ENCODE measurements at regions not wholly inside any gene's neighbourhood (a gene's known extent, or its start where the extent isn't known, plus 50 kb on each side); places are given as distances from the start of the nearest gene placed in this dataset.

GRCh38 chr5:58148254-58148775 is 311.6 kb downstream of the PLK2 start:
- no peak for DNase-seq (ENCODE audit: low spot score)
- Histone ChIP-seq H2AFZ (ENCODE audit: low read length) (no peak overlapping the region), H3K23ac (ENCODE audit: low read depth, low read length, poor library complexity) (no peak overlapping the region), H3K4me2 (ENCODE audit: insufficient read depth, low read length, poor library complexity, severe bottlenecking) (no peak overlapping the region), H3K9ac (ENCODE audit: low read depth, low read length, poor library complexity) (no peak overlapping the region), H3K9me3 (replicated peaks in 1 of 2; ENCODE audit: control insufficient read depth in 2 of 2, insufficient read depth in 1 of 2, low read depth in 1 of 2, low read length in 2 of 2) (no peaks in the 10 kb centered on the region), H2BK120ac (ENCODE audit: low read depth, low read length) (no peak overlapping the region), H2BK5ac (ENCODE audit: low read length) (no peak overlapping the region), H2AK5ac (ENCODE audit: low read depth, low read length) (no peak overlapping the region), H3K79me1 (ENCODE audit: low read depth, low read length) (no peaks in the 10 kb centered on the region), H3K27me3 (ENCODE audit: control insufficient read depth in 3 of 3, insufficient read depth in 3 of 3, low read depth in 1 of 3, low read length in 3 of 3) (no peaks in the 10 kb centered on the region), H3K18ac (ENCODE audit: low read length) (no peak overlapping the region), H3K14ac (ENCODE audit: low read length) (no peak overlapping the region), H2BK12ac (ENCODE audit: low read length) (no peak overlapping the region), H3K4ac (ENCODE audit: low read length) (no peak overlapping the region), H4K8ac (ENCODE audit: low read depth, low read length) (no peak overlapping the region), H3K4me3 (ENCODE audit: low read length in 2 of 2) (no peak overlapping the region), H3K4me1 (ENCODE audit: control insufficient read depth in 2 of 2, insufficient read depth in 1 of 2, low read depth in 1 of 2, low read length in 2 of 2) (no peaks in the 10 kb centered on the region), H3K36me3 (replicated peaks in 1 of 2; ENCODE audit: control insufficient read depth in 2 of 2, insufficient read depth in 2 of 2, low read length in 2 of 2) (no peaks in the 10 kb centered on the region), H2BK15ac (ENCODE audit: low read length) (no peak overlapping the region), H3K27ac (replicated peaks; ENCODE audit: low read length) (no peak overlapping the region), H4K91ac (ENCODE audit: low read depth, low read length, poor library complexity) (no peak overlapping the region)

DNA sequence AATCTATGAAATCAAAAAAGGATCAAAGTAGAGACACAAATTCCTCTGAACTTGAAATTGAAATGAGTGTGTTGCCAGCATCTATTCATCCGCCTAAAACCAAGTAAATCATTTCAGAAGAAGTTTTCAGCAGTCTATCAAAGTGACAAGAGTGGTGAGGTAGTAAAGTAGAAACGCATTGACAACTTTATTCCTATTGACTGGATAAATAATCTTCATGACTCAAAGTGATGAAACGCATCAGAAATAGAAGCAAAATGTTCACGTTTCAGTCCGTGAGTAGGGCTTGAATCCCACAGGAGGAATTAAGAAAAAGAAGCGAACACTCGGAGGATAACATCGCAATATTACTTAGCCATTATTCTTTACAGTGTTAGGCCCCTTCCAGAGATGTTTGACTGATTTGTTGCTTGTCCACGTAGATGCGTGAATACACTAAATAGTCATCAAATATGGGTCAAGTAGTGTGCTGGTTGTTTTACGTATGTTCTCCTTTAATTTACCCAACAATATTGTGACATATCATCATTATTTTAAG is 314.4 kb downstream of the PLK2 start:
- no peaks in the 10 kb centered on the region for H3K4me1 ChIP-seq (ENCODE audit: control insufficient read depth in 2 of 2, insufficient read depth in 1 of 2, low read depth in 1 of 2, low read length in 2 of 2)
- H3K27me3 ChIP-seq (ENCODE audit: control insufficient read depth in 3 of 3, insufficient read depth in 3 of 3, low read depth in 1 of 3, low read length in 3 of 3) = no peaks in the 10 kb centered on the region
- no peak overlapping the region for H2AK5ac ChIP-seq (ENCODE audit: low read depth, low read length)
- H3K18ac ChIP-seq (ENCODE audit: low read length) = no peak overlapping the region
- no peak overlapping the region for H2BK120ac ChIP-seq (ENCODE audit: low read depth, low read length)
- H3K4me3 ChIP-seq (ENCODE audit: low read length in 2 of 2) = no peak overlapping the region
- no peak overlapping the region for H3K23ac ChIP-seq (ENCODE audit: low read depth, low read length, poor library complexity)
- WGBS, 2 donors (ENCODE audit: extremely low coverage in 2 of 2, insufficient read length in 2 of 2, insufficient replicate concordance in 1 of 2) = no CpG with 5 or more reads among the region's 11 CpGs
- no peak overlapping the region for H2BK15ac ChIP-seq (ENCODE audit: low read length)
- H4K8ac ChIP-seq (ENCODE audit: low read depth, low read length) = no peak overlapping the region
- H3K4ac ChIP-seq (ENCODE audit: low read length) = no peak overlapping the region
- no peak overlapping the region for H3K27ac ChIP-seq (replicated peaks; ENCODE audit: low read length)
- H2AFZ ChIP-seq (ENCODE audit: low read length) = no peak overlapping the region
- H3K36me3 ChIP-seq (replicated peaks in 1 of 2; ENCODE audit: control insufficient read depth in 2 of 2, insufficient read depth in 2 of 2, low read length in 2 of 2) = no peaks in the 10 kb centered on the region
- H3K4me2 ChIP-seq (ENCODE audit: insufficient read depth, low read length, poor library complexity, severe bottlenecking) = no peak overlapping the region
- no peak overlapping the region for H4K91ac ChIP-seq (ENCODE audit: low read depth, low read length, poor library complexity)
- no peak overlapping the region for H3K14ac ChIP-seq (ENCODE audit: low read length)
- DNase-seq (ENCODE audit: low spot score) = no peak
- no peak overlapping the region for H2BK12ac ChIP-seq (ENCODE audit: low read length)
- H2BK5ac ChIP-seq (ENCODE audit: low read length) = no peak overlapping the region
- H3K79me1 ChIP-seq (ENCODE audit: low read depth, low read length) = no peaks in the 10 kb centered on the region
- no peak overlapping the region for H3K9ac ChIP-seq (ENCODE audit: low read depth, low read length, poor library complexity)
- H3K9me3 ChIP-seq (replicated peaks in 1 of 2; ENCODE audit: control insufficient read depth in 2 of 2, insufficient read depth in 1 of 2, low read depth in 1 of 2, low read length in 2 of 2) = no peaks in the 10 kb centered on the region

DNA sequence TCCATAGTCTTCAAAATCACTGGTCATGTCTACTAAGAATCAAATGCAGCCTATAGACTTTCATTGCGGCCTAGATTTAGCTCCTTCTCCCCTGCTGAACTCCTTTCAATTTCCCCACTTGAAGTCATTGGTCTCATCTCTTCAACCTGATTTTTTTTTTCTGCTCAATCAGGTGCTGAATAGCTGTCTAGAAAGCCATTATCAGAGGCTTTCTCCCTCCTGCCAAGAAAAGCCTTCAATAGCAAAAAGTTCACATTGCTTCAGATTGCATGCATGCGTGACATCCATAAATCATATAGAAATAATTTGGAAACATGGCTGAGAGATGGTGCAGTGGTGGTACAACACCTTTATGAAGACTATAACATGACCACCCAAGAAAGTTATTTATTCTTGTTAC is 316.2 kb downstream of the PLK2 start:
- WGBS, 2 donors (ENCODE audit: extremely low coverage in 2 of 2, insufficient read length in 2 of 2, insufficient replicate concordance in 1 of 2) = no CpG with 5 or more reads among the region's 2 CpGs
- H3K18ac ChIP-seq (ENCODE audit: low read length) = no peak overlapping the region
- no peak for DNase-seq (ENCODE audit: low spot score)
- H3K79me1 ChIP-seq (ENCODE audit: low read depth, low read length) = no peaks in the 10 kb centered on the region
- no peak overlapping the region for H3K4me2 ChIP-seq (ENCODE audit: insufficient read depth, low read length, poor library complexity, severe bottlenecking)
- no peak overlapping the region for H3K14ac ChIP-seq (ENCODE audit: low read length)
- H3K9me3 ChIP-seq (replicated peaks in 1 of 2; ENCODE audit: control insufficient read depth in 2 of 2, insufficient read depth in 1 of 2, low read depth in 1 of 2, low read length in 2 of 2) = no peaks in the 10 kb centered on the region
- H3K4ac ChIP-seq (ENCODE audit: low read length) = no peak overlapping the region
- H3K36me3 ChIP-seq (replicated peaks in 1 of 2; ENCODE audit: control insufficient read depth in 2 of 2, insufficient read depth in 2 of 2, low read length in 2 of 2) = no peaks in the 10 kb centered on the region
- no peak overlapping the region for H2BK15ac ChIP-seq (ENCODE audit: low read length)
- no peak overlapping the region for H4K8ac ChIP-seq (ENCODE audit: low read depth, low read length)
- no peak overlapping the region for H3K9ac ChIP-seq (ENCODE audit: low read depth, low read length, poor library complexity)
- H2BK5ac ChIP-seq (ENCODE audit: low read length) = no peak overlapping the region
- no peaks in the 10 kb centered on the region for H3K4me1 ChIP-seq (ENCODE audit: control insufficient read depth in 2 of 2, insufficient read depth in 1 of 2, low read depth in 1 of 2, low read length in 2 of 2)
- no peak overlapping the region for H4K91ac ChIP-seq (ENCODE audit: low read depth, low read length, poor library complexity)
- H2AFZ ChIP-seq (ENCODE audit: low read length) = no peak overlapping the region
- H3K23ac ChIP-seq (ENCODE audit: low read depth, low read length, poor library complexity) = no peak overlapping the region
- no peak overlapping the region for H2BK120ac ChIP-seq (ENCODE audit: low read depth, low read length)
- no peak overlapping the region for H2BK12ac ChIP-seq (ENCODE audit: low read length)
- no peaks in the 10 kb centered on the region for H3K27me3 ChIP-seq (ENCODE audit: control insufficient read depth in 3 of 3, insufficient read depth in 3 of 3, low read depth in 1 of 3, low read length in 3 of 3)
- no peak overlapping the region for H3K27ac ChIP-seq (replicated peaks; ENCODE audit: low read length)
- H3K4me3 ChIP-seq (ENCODE audit: low read length in 2 of 2) = no peak overlapping the region
- H2AK5ac ChIP-seq (ENCODE audit: low read depth, low read length) = no peak overlapping the region

DNA sequence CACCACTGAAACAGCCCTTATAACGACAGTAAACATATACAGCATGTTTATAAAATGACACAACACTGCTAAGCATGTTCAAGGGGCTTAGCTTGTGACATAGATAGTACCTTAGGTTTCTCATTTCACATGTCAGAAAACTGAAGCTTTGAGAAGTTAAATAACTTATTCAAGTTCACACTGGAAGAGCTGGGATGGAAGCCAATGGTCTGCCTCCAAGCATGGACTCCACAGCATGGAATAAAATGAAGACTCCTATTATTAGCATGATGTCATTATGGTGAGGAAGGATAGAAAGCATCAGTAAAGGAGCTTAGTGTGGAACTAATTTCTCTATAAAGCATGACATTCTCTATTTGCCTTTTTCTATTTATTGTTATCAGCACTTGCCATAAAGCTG is 316.7 kb downstream of the PLK2 start:
- H3K9me3 ChIP-seq (replicated peaks in 1 of 2; ENCODE audit: control insufficient read depth in 2 of 2, insufficient read depth in 1 of 2, low read depth in 1 of 2, low read length in 2 of 2) = no peaks in the 10 kb centered on the region
- no peak overlapping the region for H2BK120ac ChIP-seq (ENCODE audit: low read depth, low read length)
- no peak overlapping the region for H3K23ac ChIP-seq (ENCODE audit: low read depth, low read length, poor library complexity)
- H3K27me3 ChIP-seq (ENCODE audit: control insufficient read depth in 3 of 3, insufficient read depth in 3 of 3, low read depth in 1 of 3, low read length in 3 of 3) = no peaks in the 10 kb centered on the region
- no peak overlapping the region for H3K4me2 ChIP-seq (ENCODE audit: insufficient read depth, low read length, poor library complexity, severe bottlenecking)
- WGBS, 2 donors (ENCODE audit: extremely low coverage in 2 of 2, insufficient read length in 2 of 2, insufficient replicate concordance in 1 of 2) = no CpG with 5 or more reads among the region's 1 CpG
- no peak overlapping the region for H2AK5ac ChIP-seq (ENCODE audit: low read depth, low read length)
- H3K36me3 ChIP-seq (replicated peaks in 1 of 2; ENCODE audit: control insufficient read depth in 2 of 2, insufficient read depth in 2 of 2, low read length in 2 of 2) = no peaks in the 10 kb centered on the region
- no peak overlapping the region for H2AFZ ChIP-seq (ENCODE audit: low read length)
- no peaks in the 10 kb centered on the region for H3K79me1 ChIP-seq (ENCODE audit: low read depth, low read length)
- H3K4me1 ChIP-seq (ENCODE audit: control insufficient read depth in 2 of 2, insufficient read depth in 1 of 2, low read depth in 1 of 2, low read length in 2 of 2) = no peaks in the 10 kb centered on the region
- H2BK5ac ChIP-seq (ENCODE audit: low read length) = no peak overlapping the region
- H3K14ac ChIP-seq (ENCODE audit: low read length) = no peak overlapping the region
- H3K9ac ChIP-seq (ENCODE audit: low read depth, low read length, poor library complexity) = no peak overlapping the region
- H3K4ac ChIP-seq (ENCODE audit: low read length) = no peak overlapping the region
- no peak overlapping the region for H4K8ac ChIP-seq (ENCODE audit: low read depth, low read length)
- H3K4me3 ChIP-seq (ENCODE audit: low read length in 2 of 2) = no peak overlapping the region
- H2BK15ac ChIP-seq (ENCODE audit: low read length) = no peak overlapping the region
- H3K27ac ChIP-seq (replicated peaks; ENCODE audit: low read length) = no peak overlapping the region
- no peak overlapping the region for H3K18ac ChIP-seq (ENCODE audit: low read length)
- H2BK12ac ChIP-seq (ENCODE audit: low read length) = no peak overlapping the region
- DNase-seq (ENCODE audit: low spot score) = no peak
- H4K91ac ChIP-seq (ENCODE audit: low read depth, low read length, poor library complexity) = no peak overlapping the region

Measured in neuronal stem cell (in vitro differentiated cells).